ENCODE measurements at regions not wholly inside any gene's neighbourhood (a gene's known extent, or its start where the extent isn't known, plus 50 kb on each side); places are given as distances from the start of the nearest gene placed in this dataset.

GRCh38 chr7:88399696-88400240 lies 93.1 kb upstream of the STEAP4 start:
- no peak for TF ChIP-seq CTCF (IDR thresholded peaks at IDR 0.05)
- ATAC-seq = no peak
- H3K9me3 ChIP-seq (ENCODE audit: control insufficient read depth, insufficient read depth, low read length) = no peaks in the 10 kb centered on the region
- intact Hi-C loops (cut with micrococcal nuclease) = no loop called here
- H3K27ac ChIP-seq (ENCODE audit: low read length) = no peak overlapping the region
- H3K4me3 Mint-ChIP-seq = no peak overlapping the region
- no peaks in the 10 kb centered on the region for H3K36me3 ChIP-seq (ENCODE audit: control insufficient read depth, insufficient read depth, low read length)
- 86% methylated on average over 4 of the region's 5 CpGs for WGBS (ENCODE audit: insufficient coverage)
- H3K27me3 Mint-ChIP-seq (ENCODE audit: low read depth in 2 of 2) = no peaks in the 10 kb centered on the region
- H3K4me1 Mint-ChIP-seq = no peaks in the 10 kb centered on the region
- no peaks in the 10 kb centered on the region for H3K4me1 ChIP-seq (ENCODE audit: control insufficient read depth, insufficient read depth, low read length)
- H3K27me3 ChIP-seq (ENCODE audit: control insufficient read depth, insufficient read depth, low read length) = no peaks in the 10 kb centered on the region
- H3K9me3 Mint-ChIP-seq = peaks cover 0 to 4% of the 10 kb centered on the region in 2 donors
- no peak overlapping the region for H3K4me3 ChIP-seq (ENCODE audit: low read length)
- H3K27ac Mint-ChIP-seq = no peak overlapping the region
- H3K36me3 Mint-ChIP-seq = no peaks in the 10 kb centered on the region
- no peak for DNase-seq

- no peaks in the 10 kb centered on the region for H3K4me1 ChIP-seq (ENCODE audit: control insufficient read depth, insufficient read depth, low read length)
- no peak overlapping the region for H3K4me3 ChIP-seq (ENCODE audit: low read length)
- H3K36me3 ChIP-seq (ENCODE audit: control insufficient read depth, insufficient read depth, low read length) = no peaks in the 10 kb centered on the region
- TF ChIP-seq CTCF (IDR thresholded peaks at IDR 0.05) = no peak
- no peak overlapping the region for H3K27ac ChIP-seq (ENCODE audit: low read length)
- DNase-seq (no peak), ATAC-seq (no peak)
- no peaks in the 10 kb centered on the region for H3K36me3 Mint-ChIP-seq
- H3K9me3 Mint-ChIP-seq = no peaks in the 10 kb centered on the region
- no peaks in the 10 kb centered on the region for H3K4me1 Mint-ChIP-seq
- no peaks in the 10 kb centered on the region for H3K27me3 Mint-ChIP-seq (ENCODE audit: low read depth in 2 of 2)
- no peak overlapping the region for H3K4me3 Mint-ChIP-seq
- WGBS (ENCODE audit: insufficient coverage) = 89% methylated on average over 8 of the region's 9 CpGs
- intact Hi-C loops (cut with micrococcal nuclease) = no loop called here
- H3K27me3 ChIP-seq (ENCODE audit: control insufficient read depth, insufficient read depth, low read length) = no peaks in the 10 kb centered on the region
- no peaks in the 10 kb centered on the region for H3K9me3 ChIP-seq (ENCODE audit: control insufficient read depth, insufficient read depth, low read length)
- H3K27ac Mint-ChIP-seq = no peak overlapping the region
Measured at GRCh38 chr7:88399036-88399435, 92.3 kb upstream of the STEAP4 start.

- H3K4me1 Mint-ChIP-seq = no peaks in the 10 kb centered on the region
- TF ChIP-seq CTCF (IDR thresholded peaks at IDR 0.05) = no peak
- H3K4me1 ChIP-seq (ENCODE audit: control insufficient read depth, insufficient read depth, low read length) = no peaks in the 10 kb centered on the region
- WGBS (ENCODE audit: insufficient coverage) = no CpG with 5 or more reads among the region's 1 CpG
- H3K36me3 ChIP-seq (ENCODE audit: control insufficient read depth, insufficient read depth, low read length) = no peaks in the 10 kb centered on the region
- no peak overlapping the region for H3K4me3 Mint-ChIP-seq
- H3K9me3 Mint-ChIP-seq = no peaks in the 10 kb centered on the region
- no peak overlapping the region for H3K4me3 ChIP-seq (ENCODE audit: low read length)
- H3K27me3 ChIP-seq (ENCODE audit: control insufficient read depth, insufficient read depth, low read length) = no peaks in the 10 kb centered on the region
- DNase-seq (no peak), ATAC-seq (no peak)
- no peaks in the 10 kb centered on the region for H3K9me3 ChIP-seq (ENCODE audit: control insufficient read depth, insufficient read depth, low read length)
- H3K27ac Mint-ChIP-seq = no peak overlapping the region
- H3K36me3 Mint-ChIP-seq = no peaks in the 10 kb centered on the region
- intact Hi-C loops (cut with micrococcal nuclease) = no loop called here
- H3K27ac ChIP-seq (ENCODE audit: low read length) = no peak overlapping the region
- no peaks in the 10 kb centered on the region for H3K27me3 Mint-ChIP-seq (ENCODE audit: low read depth in 2 of 2)
Measured at GRCh38 chr7:88398459-88398858, 91.8 kb upstream of the STEAP4 start.

- Mint-ChIP-seq H3K4me3 (no peak overlapping the region), H3K27ac (no peak overlapping the region), H3K9me3 (no peaks in the 10 kb centered on the region), H3K4me1 (no peaks in the 10 kb centered on the region), H3K36me3 (no peaks in the 10 kb centered on the region), H3K27me3 (ENCODE audit: low read depth in 2 of 2) (no peaks in the 10 kb centered on the region)
- ATAC-seq = no peak
- DNase-seq = no peak
- no peaks in the 10 kb centered on the region for H3K36me3 ChIP-seq (ENCODE audit: control insufficient read depth, insufficient read depth, low read length)
- no peak for TF ChIP-seq CTCF (IDR thresholded peaks at IDR 0.05)
- no peaks in the 10 kb centered on the region for H3K9me3 ChIP-seq (ENCODE audit: control insufficient read depth, insufficient read depth, low read length)
- intact Hi-C loops (cut with micrococcal nuclease) = no loop called here
- no peaks in the 10 kb centered on the region for H3K4me1 ChIP-seq (ENCODE audit: control insufficient read depth, insufficient read depth, low read length)
- no peak overlapping the region for H3K4me3 ChIP-seq (ENCODE audit: low read length)
- H3K27ac ChIP-seq (ENCODE audit: low read length) = no peak overlapping the region
- H3K27me3 ChIP-seq (ENCODE audit: control insufficient read depth, insufficient read depth, low read length) = no peaks in the 10 kb centered on the region
Measured at GRCh38 chr7:88396948-88397322, 90.2 kb upstream of the STEAP4 start.
